Tibial nerve (tissue), 4 donors: ENCODE measurements at regions not wholly inside any gene's neighbourhood (a gene's known extent, or its start where the extent isn't known, plus 50 kb on each side); places are given as distances from the start of the nearest gene placed in this dataset.

Experiments used
- EP300 ChIP-seq, 2 donors: sonication (generic); formaldehyde crosslinking; IDR thresholded peaks; one replicate each; pipeline ENCODE4 v1.6.1; 2017; ENCODE audit warnings: antibody characterized with exemption in 2 of 2, mild to moderate bottlenecking in 1 of 2
- POLR2A ChIP-seq, 2 donors: fragments of 450-650 bp; IDR thresholded peaks; one replicate each; pipeline ENCODE4 v1.6.1; 2017; ENCODE audit warnings: antibody characterized with exemption in 2 of 2, mild to moderate bottlenecking in 2 of 2, moderate library complexity in 2 of 2
- TF ChIP-seq, protein P1 (sequence below), 5 experiments: fragments of 200-600 bp in 3 of 5; fragments of 450-650 bp in 2 of 5; sonication (generic) in 3 of 5; IDR thresholded peaks; one replicate each; pipeline ENCODE4 v1.5.1; 2016 to 2019; ENCODE audit warnings: antibody characterized with exemption in 5 of 5, mild to moderate bottlenecking in 3 of 5, moderate library complexity in 2 of 5

- TF ChIP-seq POLR2A (IDR thresholded peaks at IDR 0.05), result no peak
- TF ChIP-seq, protein P1, sequence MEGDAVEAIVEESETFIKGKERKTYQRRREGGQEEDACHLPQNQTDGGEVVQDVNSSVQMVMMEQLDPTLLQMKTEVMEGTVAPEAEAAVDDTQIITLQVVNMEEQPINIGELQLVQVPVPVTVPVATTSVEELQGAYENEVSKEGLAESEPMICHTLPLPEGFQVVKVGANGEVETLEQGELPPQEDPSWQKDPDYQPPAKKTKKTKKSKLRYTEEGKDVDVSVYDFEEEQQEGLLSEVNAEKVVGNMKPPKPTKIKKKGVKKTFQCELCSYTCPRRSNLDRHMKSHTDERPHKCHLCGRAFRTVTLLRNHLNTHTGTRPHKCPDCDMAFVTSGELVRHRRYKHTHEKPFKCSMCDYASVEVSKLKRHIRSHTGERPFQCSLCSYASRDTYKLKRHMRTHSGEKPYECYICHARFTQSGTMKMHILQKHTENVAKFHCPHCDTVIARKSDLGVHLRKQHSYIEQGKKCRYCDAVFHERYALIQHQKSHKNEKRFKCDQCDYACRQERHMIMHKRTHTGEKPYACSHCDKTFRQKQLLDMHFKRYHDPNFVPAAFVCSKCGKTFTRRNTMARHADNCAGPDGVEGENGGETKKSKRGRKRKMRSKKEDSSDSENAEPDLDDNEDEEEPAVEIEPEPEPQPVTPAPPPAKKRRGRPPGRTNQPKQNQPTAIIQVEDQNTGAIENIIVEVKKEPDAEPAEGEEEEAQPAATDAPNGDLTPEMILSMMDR (IDR thresholded peaks at IDR 0.05), result no peak
- no peak for TF ChIP-seq EP300 (IDR thresholded peaks at IDR 0.05)
Observed at GRCh38 chr18:65941482-65941881, 190.7 kb downstream of the CDH7 start.
